ENCODE measurements at regions not wholly inside any gene's neighbourhood (a gene's known extent, or its start where the extent isn't known, plus 50 kb on each side); places are given as distances from the start of the nearest gene placed in this dataset.

GRCh38 chr6:71745525-71745924 is 140.8 kb upstream of the RIMS1 start:
- DNase-seq (ENCODE audit: low read depth), result peak; percentile 19
- no peak for TF ChIP-seq CTCF (IDR thresholded peaks at IDR 0.05; ENCODE audit: low read depth, low read length)
- no peak for TF ChIP-seq MAX (IDR thresholded peaks at IDR 0.05; ENCODE audit: low read depth, low read length)
- TF ChIP-seq MYC (IDR thresholded peaks at IDR 0.05; ENCODE audit: low read depth, low read length), result no peak
- TF ChIP-seq POLR2A (IDR thresholded peaks at IDR 0.05; ENCODE audit: extremely low read depth, insufficient read length), result no peak
- H3K4me3 ChIP-seq (ENCODE audit: low read depth, low read length), result no peak overlapping the region

GRCh38 chr6:71766146-71766760 is 120.1 kb upstream of the RIMS1 start:
- H3K4me3 ChIP-seq (ENCODE audit: low read depth, low read length), result no peak overlapping the region
- TF ChIP-seq POLR2A (IDR thresholded peaks at IDR 0.05; ENCODE audit: extremely low read depth, insufficient read length) (no peak), MAX (IDR thresholded peaks at IDR 0.05; ENCODE audit: low read depth, low read length) (no peak), MYC (IDR thresholded peaks at IDR 0.05; ENCODE audit: low read depth, low read length) (no peak), CTCF (IDR thresholded peaks at IDR 0.05; ENCODE audit: low read depth, low read length) (no peak)
- DNase-seq (ENCODE audit: low read depth), result no peak

DNA sequence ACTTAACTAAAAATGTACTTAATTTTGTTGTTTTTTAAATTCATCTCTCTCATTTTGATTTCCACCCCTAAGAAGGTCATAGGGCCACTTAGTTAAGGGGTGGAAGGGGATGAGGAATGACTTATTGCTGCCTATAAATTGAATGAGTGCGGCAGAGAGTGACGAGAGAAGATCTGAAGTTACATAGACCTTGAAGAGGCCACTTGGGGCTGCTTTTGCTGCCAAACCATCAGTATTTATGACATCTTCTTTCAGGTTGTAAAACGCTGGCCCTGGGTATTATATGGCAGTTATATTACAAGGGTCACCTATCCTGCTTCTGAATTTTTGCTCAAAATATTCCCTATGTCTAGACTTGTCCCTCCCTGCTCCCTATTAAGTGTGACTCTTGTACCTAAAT is 119.6 kb upstream of the RIMS1 start:
- H3K4me3 ChIP-seq (ENCODE audit: low read depth, low read length), result no peak overlapping the region
- no peak for TF ChIP-seq POLR2A (IDR thresholded peaks at IDR 0.05; ENCODE audit: extremely low read depth, insufficient read length)
- no peak for TF ChIP-seq MYC (IDR thresholded peaks at IDR 0.05; ENCODE audit: low read depth, low read length)
- DNase-seq (ENCODE audit: low read depth), result no peak

- no peak for DNase-seq (ENCODE audit: low read depth)
- TF ChIP-seq MAX (IDR thresholded peaks at IDR 0.05; ENCODE audit: low read depth, low read length), result no peak
- no peak for TF ChIP-seq CTCF (IDR thresholded peaks at IDR 0.05; ENCODE audit: low read depth, low read length)
- no peak for TF ChIP-seq POLR2A (IDR thresholded peaks at IDR 0.05; ENCODE audit: extremely low read depth, insufficient read length)
- TF ChIP-seq MYC (IDR thresholded peaks at IDR 0.05; ENCODE audit: low read depth, low read length), result no peak
- H3K4me3 ChIP-seq (ENCODE audit: low read depth, low read length), result no peak overlapping the region
Observed at GRCh38 chr6:71768356-71768755, 118.0 kb upstream of the RIMS1 start.

DNA sequence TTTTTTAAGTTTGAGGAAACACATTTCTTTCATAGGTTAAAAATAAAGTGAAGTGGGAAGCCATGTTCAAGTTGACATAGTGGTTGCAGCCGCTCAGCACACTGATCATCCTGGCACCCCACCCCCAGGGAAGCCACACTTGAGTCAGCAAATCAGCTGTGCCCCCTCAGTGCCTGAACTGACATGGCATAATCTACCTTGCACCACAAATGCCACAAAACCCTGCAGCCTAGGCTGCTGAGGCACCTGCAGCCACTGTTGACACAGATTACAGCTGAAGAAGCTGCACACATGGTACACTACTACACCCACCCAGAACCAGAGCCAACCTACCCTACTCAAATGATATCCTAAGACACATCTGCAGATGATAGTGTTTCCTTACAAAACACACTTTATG is 77.5 kb upstream of the RIMS1 start:
- H3K4me3 ChIP-seq (ENCODE audit: low read depth, low read length), result no peak overlapping the region

GRCh38 chr6:71810880-71811279 is 75.5 kb upstream of the RIMS1 start:
- H3K4me3 ChIP-seq (ENCODE audit: low read depth, low read length), result no peak overlapping the region
- no peak for TF ChIP-seq CTCF (IDR thresholded peaks at IDR 0.05; ENCODE audit: low read depth, low read length)
- no peak for TF ChIP-seq MYC (IDR thresholded peaks at IDR 0.05; ENCODE audit: low read depth, low read length)
- no peak for TF ChIP-seq MAX (IDR thresholded peaks at IDR 0.05; ENCODE audit: low read depth, low read length)
- no peak for TF ChIP-seq POLR2A (IDR thresholded peaks at IDR 0.05; ENCODE audit: extremely low read depth, insufficient read length)
- DNase-seq (ENCODE audit: low read depth), result no peak

More for the DNA sequence above, 77.5 kb upstream of the RIMS1 start:
- TF ChIP-seq MYC (IDR thresholded peaks at IDR 0.05; ENCODE audit: low read depth, low read length) (no peak), POLR2A (IDR thresholded peaks at IDR 0.05; ENCODE audit: extremely low read depth, insufficient read length) (no peak), CTCF (IDR thresholded peaks at IDR 0.05; ENCODE audit: low read depth, low read length) (no peak)
- DNase-seq (ENCODE audit: low read depth), result no peak
